PFSK-1 (cell line): ENCODE measurements at regions not wholly inside any gene's neighbourhood (a gene's known extent, or its start where the extent isn't known, plus 50 kb on each side); places are given as distances from the start of the nearest gene placed in this dataset.

Experiments
- FOXP2 ChIP-seq: optimal IDR thresholded peaks from 2 replicates; pipeline ENCODE3; 2011; ENCODE audit warnings: borderline replicate concordance, control low read depth, inconsistent platforms; ENCODE audit not compliant: insufficient read depth; ENCODE audit errors: extremely low read length, extremely low read depth
- SIN3A ChIP-seq: IDR thresholded peaks from 2 replicates; pipeline ENCODE4 v1.6.1; 2012; ENCODE audit warnings: mild to moderate bottlenecking, low read length, moderate library complexity, borderline replicate concordance; ENCODE audit not compliant: insufficient read depth
- TF ChIP-seq, protein P1 (sequence below), 2 experiments: IDR thresholded peaks; 2 replicates each; pipeline versions ENCODE4 v1.6.1 to v1.8.0; 2011 to 2012; ENCODE audit warnings: low read depth in 2 of 2, low read length in 2 of 2, control low read depth in 1 of 2, inconsistent platforms in 1 of 2, mild to moderate bottlenecking in 1 of 2, moderate library complexity in 1 of 2; ENCODE audit not compliant: insufficient read depth in 1 of 2

DNA sequence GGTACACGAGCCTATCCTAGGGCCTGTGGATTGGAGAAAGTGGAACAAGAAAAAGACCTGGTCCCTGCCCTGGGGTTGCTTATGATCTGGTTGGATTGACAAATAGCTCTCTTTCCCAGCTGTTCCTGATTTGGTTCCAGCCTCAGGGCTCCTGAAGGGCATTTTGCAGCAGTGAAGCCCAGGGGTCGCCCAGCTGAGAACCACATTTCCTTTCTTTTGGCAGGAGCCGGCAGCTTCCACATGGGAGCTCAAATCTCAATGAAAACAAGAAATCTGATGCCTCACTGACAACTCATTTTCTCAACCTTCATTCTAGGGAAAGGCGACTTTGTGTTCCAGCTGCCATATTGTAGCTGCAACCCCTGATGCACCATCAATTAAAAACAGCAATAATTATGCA is 140.6 kb upstream of the CADM1 start:
- TF ChIP-seq FOXP2 (no peak), SIN3A (no peak)
- TF ChIP-seq, protein P1, sequence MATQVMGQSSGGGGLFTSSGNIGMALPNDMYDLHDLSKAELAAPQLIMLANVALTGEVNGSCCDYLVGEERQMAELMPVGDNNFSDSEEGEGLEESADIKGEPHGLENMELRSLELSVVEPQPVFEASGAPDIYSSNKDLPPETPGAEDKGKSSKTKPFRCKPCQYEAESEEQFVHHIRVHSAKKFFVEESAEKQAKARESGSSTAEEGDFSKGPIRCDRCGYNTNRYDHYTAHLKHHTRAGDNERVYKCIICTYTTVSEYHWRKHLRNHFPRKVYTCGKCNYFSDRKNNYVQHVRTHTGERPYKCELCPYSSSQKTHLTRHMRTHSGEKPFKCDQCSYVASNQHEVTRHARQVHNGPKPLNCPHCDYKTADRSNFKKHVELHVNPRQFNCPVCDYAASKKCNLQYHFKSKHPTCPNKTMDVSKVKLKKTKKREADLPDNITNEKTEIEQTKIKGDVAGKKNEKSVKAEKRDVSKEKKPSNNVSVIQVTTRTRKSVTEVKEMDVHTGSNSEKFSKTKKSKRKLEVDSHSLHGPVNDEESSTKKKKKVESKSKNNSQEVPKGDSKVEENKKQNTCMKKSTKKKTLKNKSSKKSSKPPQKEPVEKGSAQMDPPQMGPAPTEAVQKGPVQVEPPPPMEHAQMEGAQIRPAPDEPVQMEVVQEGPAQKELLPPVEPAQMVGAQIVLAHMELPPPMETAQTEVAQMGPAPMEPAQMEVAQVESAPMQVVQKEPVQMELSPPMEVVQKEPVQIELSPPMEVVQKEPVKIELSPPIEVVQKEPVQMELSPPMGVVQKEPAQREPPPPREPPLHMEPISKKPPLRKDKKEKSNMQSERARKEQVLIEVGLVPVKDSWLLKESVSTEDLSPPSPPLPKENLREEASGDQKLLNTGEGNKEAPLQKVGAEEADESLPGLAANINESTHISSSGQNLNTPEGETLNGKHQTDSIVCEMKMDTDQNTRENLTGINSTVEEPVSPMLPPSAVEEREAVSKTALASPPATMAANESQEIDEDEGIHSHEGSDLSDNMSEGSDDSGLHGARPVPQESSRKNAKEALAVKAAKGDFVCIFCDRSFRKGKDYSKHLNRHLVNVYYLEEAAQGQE (IDR thresholded peaks at IDR 0.05; ENCODE audit: insufficient read depth in 1 of 2, low read depth in 2 of 2, low read length in 2 of 2) = no peak
